ENCODE measurements at regions not wholly inside any gene's neighbourhood (a gene's known extent, or its start where the extent isn't known, plus 50 kb on each side); places are given as distances from the start of the nearest gene placed in this dataset.

- POLR2A ChIA-PET (ENCODE audit: low non-redundant PET): no interaction called here
- no peak for DNase-seq (ENCODE audit: low spot score)
- H3K27ac ChIP-seq: no peak overlapping the region
- CTCF ChIA-PET: no interaction called here
- TF ChIP-seq CTCF (conservative IDR thresholded peaks at IDR 0.05; ENCODE audit: low read depth): no peak
These were observed 138.1 kb upstream of the PLN start for GRCh38 chr6:118410001-118410400.
